ENCODE measurements at regions not wholly inside any gene's neighbourhood (a gene's known extent, or its start where the extent isn't known, plus 50 kb on each side); places are given as distances from the start of the nearest gene placed in this dataset.

- TF ChIP-seq GATA2 (IDR thresholded peaks at IDR 0.05; ENCODE audit: low read depth, low read length) (no peak), GATA3 (IDR thresholded peaks at IDR 0.05; ENCODE audit: low read depth, low read length) (no peak)
Observed at GRCh38 chr2:136715146-136715545, 50.2 kb upstream of the THSD7B start.

GRCh38 chr2:136714452-136714951, 50.8 kb upstream of the THSD7B start:
- TF ChIP-seq GATA3 (IDR thresholded peaks at IDR 0.05; ENCODE audit: low read depth, low read length): no peak
- no peak for TF ChIP-seq GATA2 (IDR thresholded peaks at IDR 0.05; ENCODE audit: low read depth, low read length)

GRCh38 chr2:136713739-136714138, 51.6 kb upstream of the THSD7B start:
- TF ChIP-seq GATA2 (IDR thresholded peaks at IDR 0.05; ENCODE audit: low read depth, low read length) (no peak), GATA3 (IDR thresholded peaks at IDR 0.05; ENCODE audit: low read depth, low read length) (no peak)

GRCh38 chr2:136705336-136705735, 60.0 kb upstream of the THSD7B start:
- no peak for TF ChIP-seq GATA2 (IDR thresholded peaks at IDR 0.05; ENCODE audit: low read depth, low read length)

- TF ChIP-seq GATA3 (IDR thresholded peaks at IDR 0.05; ENCODE audit: low read depth, low read length): no peak
- TF ChIP-seq GATA2 (IDR thresholded peaks at IDR 0.05; ENCODE audit: low read depth, low read length): no peak
Observed at GRCh38 chr2:136703214-136703613, 62.1 kb upstream of the THSD7B start.

- peak; percentile 58 for TF ChIP-seq GATA2 (IDR thresholded peaks at IDR 0.05; ENCODE audit: low read depth, low read length)
- no peak for TF ChIP-seq GATA3 (IDR thresholded peaks at IDR 0.05; ENCODE audit: low read depth, low read length)
Observed at GRCh38 chr2:136696438-136696837, 68.9 kb upstream of the THSD7B start.

- no peak for TF ChIP-seq GATA2 (IDR thresholded peaks at IDR 0.05; ENCODE audit: low read depth, low read length)
- TF ChIP-seq GATA3 (IDR thresholded peaks at IDR 0.05; ENCODE audit: low read depth, low read length): no peak
Observed at GRCh38 chr2:136693966-136694365, 71.4 kb upstream of the THSD7B start.

- TF ChIP-seq GATA2 (IDR thresholded peaks at IDR 0.05; ENCODE audit: low read depth, low read length): no peak
- TF ChIP-seq GATA3 (IDR thresholded peaks at IDR 0.05; ENCODE audit: low read depth, low read length): no peak
Observed at GRCh38 chr2:136665736-136666135, 99.6 kb upstream of the THSD7B start.

- TF ChIP-seq GATA3 (IDR thresholded peaks at IDR 0.05; ENCODE audit: low read depth, low read length) (no peak), GATA2 (IDR thresholded peaks at IDR 0.05; ENCODE audit: low read depth, low read length) (no peak)
Observed at GRCh38 chr2:136664713-136665405, 100.5 kb upstream of the THSD7B start.

GRCh38 chr2:136658201-136658600, 107.1 kb upstream of the THSD7B start:
- no peak for TF ChIP-seq GATA2 (IDR thresholded peaks at IDR 0.05; ENCODE audit: low read depth, low read length)
- no peak for TF ChIP-seq GATA3 (IDR thresholded peaks at IDR 0.05; ENCODE audit: low read depth, low read length)

- no peak for TF ChIP-seq GATA2 (IDR thresholded peaks at IDR 0.05; ENCODE audit: low read depth, low read length)
- no peak for TF ChIP-seq GATA3 (IDR thresholded peaks at IDR 0.05; ENCODE audit: low read depth, low read length)
Observed at GRCh38 chr2:136653861-136654260, 111.5 kb upstream of the THSD7B start.

GRCh38 chr2:136651456-136652010, 113.8 kb upstream of the THSD7B start:
- TF ChIP-seq GATA3 (IDR thresholded peaks at IDR 0.05; ENCODE audit: low read depth, low read length) (no peak), GATA2 (IDR thresholded peaks at IDR 0.05; ENCODE audit: low read depth, low read length) (no peak)

- TF ChIP-seq GATA2 (IDR thresholded peaks at IDR 0.05; ENCODE audit: low read depth, low read length) (no peak), GATA3 (IDR thresholded peaks at IDR 0.05; ENCODE audit: low read depth, low read length) (no peak)
Observed at GRCh38 chr2:136647039-136647438, 118.3 kb upstream of the THSD7B start.

- TF ChIP-seq GATA3 (IDR thresholded peaks at IDR 0.05; ENCODE audit: low read depth, low read length) (no peak), GATA2 (IDR thresholded peaks at IDR 0.05; ENCODE audit: low read depth, low read length) (no peak)
Observed at GRCh38 chr2:136645236-136645828, 120.0 kb upstream of the THSD7B start.

- TF ChIP-seq GATA2 (IDR thresholded peaks at IDR 0.05; ENCODE audit: low read depth, low read length) (no peak), GATA3 (IDR thresholded peaks at IDR 0.05; ENCODE audit: low read depth, low read length) (no peak)
Observed at GRCh38 chr2:136639651-136640050, 125.7 kb upstream of the THSD7B start.

All from SH-SY5Y (cell line).